ENCODE measurements at regions not wholly inside any gene's neighbourhood (a gene's known extent, or its start where the extent isn't known, plus 50 kb on each side); places are given as distances from the start of the nearest gene placed in this dataset.

DNA sequence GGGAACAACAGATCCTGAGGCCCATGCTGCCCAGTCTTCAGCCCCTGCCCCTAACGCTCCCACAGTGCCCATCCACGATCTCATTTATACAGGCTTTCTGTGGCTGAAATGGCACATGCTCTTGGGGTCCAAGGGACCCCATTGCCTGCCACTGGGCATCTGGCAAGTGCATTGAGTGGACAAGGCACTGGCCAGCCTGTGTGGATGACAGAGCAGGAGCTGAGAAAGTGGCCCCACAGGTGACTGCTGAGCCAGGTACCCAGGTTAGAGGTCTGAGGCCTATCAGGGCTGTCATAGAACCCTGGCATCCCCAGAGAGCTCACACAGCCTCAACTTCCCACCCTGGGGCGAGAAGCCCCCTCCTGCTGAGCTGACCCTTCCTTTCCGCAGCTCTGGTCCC, 86.0 kb upstream of the NXT1 start:
- TF ChIP-seq, protein P1, sequence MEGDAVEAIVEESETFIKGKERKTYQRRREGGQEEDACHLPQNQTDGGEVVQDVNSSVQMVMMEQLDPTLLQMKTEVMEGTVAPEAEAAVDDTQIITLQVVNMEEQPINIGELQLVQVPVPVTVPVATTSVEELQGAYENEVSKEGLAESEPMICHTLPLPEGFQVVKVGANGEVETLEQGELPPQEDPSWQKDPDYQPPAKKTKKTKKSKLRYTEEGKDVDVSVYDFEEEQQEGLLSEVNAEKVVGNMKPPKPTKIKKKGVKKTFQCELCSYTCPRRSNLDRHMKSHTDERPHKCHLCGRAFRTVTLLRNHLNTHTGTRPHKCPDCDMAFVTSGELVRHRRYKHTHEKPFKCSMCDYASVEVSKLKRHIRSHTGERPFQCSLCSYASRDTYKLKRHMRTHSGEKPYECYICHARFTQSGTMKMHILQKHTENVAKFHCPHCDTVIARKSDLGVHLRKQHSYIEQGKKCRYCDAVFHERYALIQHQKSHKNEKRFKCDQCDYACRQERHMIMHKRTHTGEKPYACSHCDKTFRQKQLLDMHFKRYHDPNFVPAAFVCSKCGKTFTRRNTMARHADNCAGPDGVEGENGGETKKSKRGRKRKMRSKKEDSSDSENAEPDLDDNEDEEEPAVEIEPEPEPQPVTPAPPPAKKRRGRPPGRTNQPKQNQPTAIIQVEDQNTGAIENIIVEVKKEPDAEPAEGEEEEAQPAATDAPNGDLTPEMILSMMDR (IDR thresholded peaks at IDR 0.05; ENCODE audit: insufficient read depth, low read depth, low read length), result no peak
- no peak for TF ChIP-seq EZH2 (IDR thresholded peaks at IDR 0.05; ENCODE audit: insufficient read depth, low read length)
- Histone ChIP-seq H3K27me3 (ENCODE audit: insufficient read depth, low read length) (no peaks in the 10 kb centered on the region), H3K27ac (ENCODE audit: low read depth, low read length) (no peak overlapping the region), H4K20me1 (ENCODE audit: insufficient read depth, low read length) (no peaks in the 10 kb centered on the region), H3K4me2 (ENCODE audit: low read length) (no peak overlapping the region), H3K4me3 (ENCODE audit: insufficient read depth, low read depth, low read length) (no peak overlapping the region), H3K79me2 (ENCODE audit: insufficient read depth, low read length) (no peaks in the 10 kb centered on the region), H3K9ac (ENCODE audit: low read length) (no peak overlapping the region), H3K9me3 (ENCODE audit: insufficient read depth, low read depth, low read length) (peaks cover 5% of the 10 kb centered on the region), H3K4me1 (ENCODE audit: insufficient read depth, low read length) (no peaks in the 10 kb centered on the region), H2AFZ (ENCODE audit: low read depth, low read length) (no peak overlapping the region), H3K36me3 (ENCODE audit: insufficient read depth, low read length) (no peaks in the 10 kb centered on the region)
- no peak for FAIRE-seq
- Mint-ChIP-seq H3K4me1 (ENCODE audit: low read depth, unreplicated experiment) (peaks cover 6% of the 10 kb centered on the region), H3K4me3 (ENCODE audit: unreplicated experiment) (no peak overlapping the region), H3K36me3 (ENCODE audit: low read depth, unreplicated experiment) (no peaks in the 10 kb centered on the region), H3K27me3 (ENCODE audit: low read depth, unreplicated experiment) (no peaks in the 10 kb centered on the region), H3K27ac (ENCODE audit: unreplicated experiment) (no peak overlapping the region), H3K9me3 (ENCODE audit: unreplicated experiment) (peaks cover 3% of the 10 kb centered on the region)
- no peak for DNase-seq (ENCODE audit: low read depth)

DNA sequence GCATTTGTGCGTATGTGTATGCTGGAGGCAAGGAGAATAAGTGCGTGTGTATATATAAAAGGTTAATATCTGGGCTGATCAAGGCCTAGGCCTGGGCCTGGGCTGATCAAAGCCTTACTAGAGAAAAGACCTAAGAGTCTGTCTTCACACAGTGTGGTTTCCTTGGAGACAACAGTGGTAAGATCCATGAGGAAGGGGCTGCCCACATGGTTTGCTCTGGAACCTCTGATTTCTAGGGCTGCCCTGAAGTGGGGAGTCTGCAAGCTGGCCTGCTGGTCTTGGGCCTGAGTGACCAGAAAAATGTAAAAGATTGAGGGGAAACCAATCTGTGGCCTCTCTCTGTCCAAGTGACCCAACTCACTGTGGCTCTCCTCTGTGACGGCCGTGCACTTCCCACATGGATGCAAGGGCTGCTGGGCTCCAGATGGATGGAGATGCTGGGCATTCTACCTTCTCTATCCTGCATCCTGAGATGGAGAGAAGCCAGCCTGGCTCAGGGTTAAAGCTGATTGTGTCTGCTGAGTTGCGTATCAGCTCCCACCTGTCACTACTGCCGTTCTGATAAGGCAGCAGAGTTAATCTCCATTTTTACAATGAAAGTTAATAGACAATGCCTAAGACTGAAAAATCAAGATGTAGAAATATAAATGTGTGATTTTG, 90.3 kb upstream of the NXT1 start:
- H3K4me3 ChIP-seq (ENCODE audit: insufficient read depth, low read depth, low read length), result no peak overlapping the region
- no peak overlapping the region for H3K27ac ChIP-seq (ENCODE audit: low read depth, low read length)
- Mint-ChIP-seq H3K27ac (ENCODE audit: unreplicated experiment) (no peak overlapping the region), H3K4me1 (ENCODE audit: low read depth, unreplicated experiment) (peaks cover 35% of the 10 kb centered on the region), H3K27me3 (ENCODE audit: low read depth, unreplicated experiment) (no peaks in the 10 kb centered on the region), H3K36me3 (ENCODE audit: low read depth, unreplicated experiment) (no peaks in the 10 kb centered on the region), H3K4me3 (ENCODE audit: unreplicated experiment) (no peak overlapping the region), H3K9me3 (ENCODE audit: unreplicated experiment) (no peaks in the 10 kb centered on the region)
- H4K20me1 ChIP-seq (ENCODE audit: insufficient read depth, low read length), result no peaks in the 10 kb centered on the region
- H3K4me2 ChIP-seq (ENCODE audit: low read length), result no peak overlapping the region
- no peaks in the 10 kb centered on the region for H3K79me2 ChIP-seq (ENCODE audit: insufficient read depth, low read length)
- no peaks in the 10 kb centered on the region for H3K36me3 ChIP-seq (ENCODE audit: insufficient read depth, low read length)
- no peak for FAIRE-seq
- H3K9me3 ChIP-seq (ENCODE audit: insufficient read depth, low read depth, low read length), result peaks cover 5% of the 10 kb centered on the region
- peaks cover 34% of the 10 kb centered on the region for H3K4me1 ChIP-seq (ENCODE audit: insufficient read depth, low read length)
- H2AFZ ChIP-seq (ENCODE audit: low read depth, low read length), result no peak overlapping the region
- H3K27me3 ChIP-seq (ENCODE audit: insufficient read depth, low read length), result no peaks in the 10 kb centered on the region
- H3K9ac ChIP-seq (ENCODE audit: low read length), result no peak overlapping the region
- DNase-seq (ENCODE audit: low read depth), result no peak
- TF ChIP-seq, protein P1 (IDR thresholded peaks at IDR 0.05; ENCODE audit: insufficient read depth, low read depth, low read length), result no peak
- TF ChIP-seq EZH2 (IDR thresholded peaks at IDR 0.05; ENCODE audit: insufficient read depth, low read length), result no peak

DNA sequence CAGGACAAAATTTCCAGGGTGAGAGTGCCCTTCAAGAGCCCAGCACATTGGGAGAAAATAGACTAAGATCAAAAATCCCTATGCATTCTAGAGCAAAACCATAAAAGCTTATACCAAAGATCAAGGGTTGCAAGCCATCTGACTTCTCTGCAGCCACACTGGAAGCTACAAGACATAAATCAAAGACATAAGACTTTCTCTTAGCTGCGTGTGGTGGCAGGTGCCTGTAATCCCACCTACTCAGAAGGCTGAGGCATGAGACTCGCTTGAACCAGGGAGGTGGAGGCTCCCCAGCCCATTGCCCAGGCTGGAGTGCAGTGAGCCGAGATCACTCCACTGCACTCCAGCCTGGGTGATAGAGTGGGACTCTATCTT, 91.9 kb upstream of the NXT1 start:
- Histone ChIP-seq H3K27ac (ENCODE audit: low read depth, low read length) (peak overlapping the region; percentile 78), H3K9me3 (ENCODE audit: insufficient read depth, low read depth, low read length) (peaks cover 4% of the 10 kb centered on the region), H3K9ac (ENCODE audit: low read length) (no peak overlapping the region), H4K20me1 (ENCODE audit: insufficient read depth, low read length) (no peaks in the 10 kb centered on the region), H3K36me3 (ENCODE audit: insufficient read depth, low read length) (no peaks in the 10 kb centered on the region), H3K4me3 (ENCODE audit: insufficient read depth, low read depth, low read length) (no peak overlapping the region), H2AFZ (ENCODE audit: low read depth, low read length) (no peak overlapping the region), H3K4me2 (ENCODE audit: low read length) (peak overlapping the region; percentile 78), H3K79me2 (ENCODE audit: insufficient read depth, low read length) (no peaks in the 10 kb centered on the region), H3K4me1 (ENCODE audit: insufficient read depth, low read length) (peaks cover 34% of the 10 kb centered on the region), H3K27me3 (ENCODE audit: insufficient read depth, low read length) (no peaks in the 10 kb centered on the region)
- Mint-ChIP-seq H3K4me1 (ENCODE audit: low read depth, unreplicated experiment) (peaks cover 37% of the 10 kb centered on the region), H3K27ac (ENCODE audit: unreplicated experiment) (peak overlapping the region; percentile 95), H3K36me3 (ENCODE audit: low read depth, unreplicated experiment) (no peaks in the 10 kb centered on the region), H3K27me3 (ENCODE audit: low read depth, unreplicated experiment) (no peaks in the 10 kb centered on the region), H3K9me3 (ENCODE audit: unreplicated experiment) (no peaks in the 10 kb centered on the region), H3K4me3 (ENCODE audit: unreplicated experiment) (no peak overlapping the region)
- FAIRE-seq (no peak), DNase-seq (ENCODE audit: low read depth) (no peak)
- TF ChIP-seq EZH2 (IDR thresholded peaks at IDR 0.05; ENCODE audit: insufficient read depth, low read length), result no peak
- TF ChIP-seq, protein P1 (IDR thresholded peaks at IDR 0.05; ENCODE audit: insufficient read depth, low read depth, low read length), result no peak
